GM18520 (cell line): ENCODE measurements at regions not wholly inside any gene's neighbourhood (a gene's known extent, or its start where the extent isn't known, plus 50 kb on each side); places are given as distances from the start of the nearest gene placed in this dataset.

Experiments
- ATAC-seq: cut with Tn5 transposase; IDR thresholded peaks from one replicate; pipeline ENCODE4 v1.9.1; 2021; ENCODE audit not compliant: unreplicated experiment

DNA sequence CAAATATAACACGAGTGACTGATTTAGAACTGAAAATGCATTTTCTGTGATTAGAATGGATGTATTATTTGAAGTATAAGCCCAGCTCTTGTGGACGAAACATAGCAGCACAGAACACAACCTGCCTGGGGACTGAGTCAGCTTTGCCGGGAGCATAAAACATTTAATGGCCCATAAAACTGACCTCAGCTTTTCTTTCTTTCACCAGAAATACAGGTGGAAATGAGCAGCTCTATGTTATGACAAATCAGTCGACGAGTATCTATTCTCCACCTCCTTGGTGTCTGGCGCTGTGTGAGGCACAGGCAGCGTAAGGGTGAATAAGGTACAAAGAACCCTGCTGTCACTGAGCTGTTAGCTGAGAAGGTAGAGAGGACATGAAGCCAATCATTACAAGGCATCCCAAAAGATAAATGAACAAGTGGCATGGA is 471.6 kb upstream of the AKR1E2 start:
- ATAC-seq: no peak

DNA sequence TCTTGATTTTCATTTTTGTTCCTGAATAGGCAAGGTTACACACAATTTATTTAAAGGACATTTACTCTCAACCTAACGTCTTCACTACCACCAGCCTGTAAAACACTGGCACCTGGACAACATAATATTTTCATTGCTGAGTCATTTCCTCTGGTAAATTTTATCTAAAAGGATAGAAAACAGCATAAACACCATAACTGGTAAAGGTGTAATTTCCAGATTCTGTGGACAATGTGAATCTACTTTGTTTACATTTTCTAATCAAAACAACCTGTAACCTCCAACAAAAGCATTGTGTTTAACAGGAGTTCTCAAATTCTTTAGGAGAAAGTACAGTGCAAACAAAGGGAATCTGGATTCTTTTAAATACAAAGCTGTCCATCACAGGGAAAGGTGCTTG is 472.0 kb upstream of the AKR1E2 start:
- no peak for ATAC-seq

DNA sequence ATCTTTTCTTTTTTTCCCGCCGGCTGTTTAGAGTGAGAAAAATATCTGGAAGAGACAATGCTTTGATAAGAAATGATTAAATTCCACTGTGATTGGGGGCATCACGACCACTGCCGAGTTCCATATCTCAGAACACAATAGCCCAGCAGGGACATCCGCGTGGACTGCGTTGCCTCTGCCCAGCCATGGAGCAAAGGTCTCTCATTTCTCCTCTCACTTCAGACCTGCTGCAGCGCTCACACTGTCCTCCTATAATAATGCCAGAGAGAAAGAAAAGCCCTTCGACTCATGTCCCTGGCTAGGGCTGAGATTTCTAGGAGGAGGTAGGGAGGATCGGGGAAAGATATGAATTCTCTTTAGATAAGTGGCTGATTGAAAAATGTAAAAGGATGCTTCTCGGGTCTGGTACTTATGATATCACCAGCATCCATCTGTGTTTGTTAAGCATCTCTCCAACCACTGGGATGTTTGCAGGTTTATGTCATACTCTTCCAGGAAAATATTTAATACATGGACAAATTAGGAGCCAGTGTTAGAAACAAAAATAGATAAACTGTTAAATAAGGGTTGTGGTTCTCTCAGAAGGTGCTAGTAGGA is 472.9 kb upstream of the AKR1E2 start:
- no peak for ATAC-seq

DNA sequence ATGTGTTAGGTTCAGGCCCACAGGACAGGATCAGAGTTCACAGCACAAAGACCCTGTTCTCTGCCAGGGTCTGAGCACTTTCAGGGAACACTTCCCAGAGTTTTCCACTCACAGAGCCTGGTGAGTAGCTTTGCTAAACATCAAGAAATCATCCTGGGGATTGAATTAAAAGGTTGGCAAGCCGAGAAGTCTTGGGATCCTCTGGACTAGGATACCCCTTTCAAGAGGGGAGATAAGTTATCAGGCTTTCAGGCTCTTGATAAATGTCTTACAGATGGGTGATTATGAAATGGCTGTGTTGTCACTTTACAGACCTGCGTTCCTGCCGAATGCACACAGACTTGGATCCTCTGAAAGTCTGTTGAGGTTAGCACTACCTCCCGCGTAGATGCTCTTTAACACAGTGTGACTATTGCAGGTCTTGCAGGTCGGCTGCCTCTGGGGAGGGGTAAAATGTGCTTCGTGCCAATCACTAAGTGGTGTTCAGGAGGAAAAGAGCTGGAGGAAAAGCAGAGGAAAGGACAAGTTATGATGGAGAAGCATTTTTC is 473.5 kb upstream of the AKR1E2 start:
- no peak for ATAC-seq

DNA sequence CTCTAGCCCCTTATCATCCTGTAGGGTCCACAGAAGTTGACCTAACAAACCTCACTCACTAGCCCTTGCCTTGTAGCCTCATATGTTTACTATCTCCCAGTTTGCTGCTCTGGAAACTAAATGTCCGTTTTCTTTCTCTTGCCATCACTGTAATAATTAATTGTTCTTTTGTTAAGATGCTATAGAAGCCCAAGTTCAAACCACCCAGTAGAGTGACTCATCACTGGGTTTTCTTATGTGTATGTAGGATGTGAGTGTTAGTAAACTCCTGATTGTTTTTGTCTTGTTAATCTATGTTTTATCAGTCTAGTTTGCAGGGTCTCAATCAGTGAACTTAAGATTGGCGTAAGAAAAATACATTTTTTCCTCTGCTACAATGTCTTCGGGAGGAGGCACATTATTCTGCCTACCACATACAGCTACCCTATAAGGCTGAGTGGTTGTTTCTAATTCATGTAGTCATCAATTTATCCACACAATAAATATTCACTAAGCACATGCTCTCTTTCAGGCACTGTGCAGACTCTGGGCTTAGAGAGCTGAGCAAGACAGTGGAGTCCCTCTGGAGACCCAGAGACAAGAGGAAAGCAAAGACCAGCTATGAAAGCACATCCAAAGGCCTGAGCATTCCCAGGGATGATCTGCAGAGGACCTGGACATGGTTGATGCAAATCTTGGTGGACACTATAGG is 474.1 kb upstream of the AKR1E2 start:
- ATAC-seq: no peak

DNA sequence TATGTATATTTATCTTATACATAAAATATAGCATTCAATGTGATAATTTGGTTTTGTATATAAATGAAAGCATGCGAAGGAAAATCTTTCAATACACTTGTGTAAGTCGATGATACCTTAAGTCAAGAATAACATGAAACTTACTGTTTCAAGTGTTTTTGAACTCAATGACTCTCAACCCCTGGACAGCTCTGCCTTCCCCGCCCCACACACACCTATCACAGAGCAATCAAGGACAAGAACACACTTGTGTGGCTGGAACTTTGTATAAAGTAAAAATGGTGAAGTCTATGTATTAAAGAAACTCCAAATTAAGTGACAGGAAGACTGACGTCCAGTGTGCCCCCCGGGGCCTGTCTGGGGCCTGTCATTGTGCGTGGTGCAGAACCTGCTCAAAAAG is 478.6 kb upstream of the AKR1E2 start:
- no peak for ATAC-seq

DNA sequence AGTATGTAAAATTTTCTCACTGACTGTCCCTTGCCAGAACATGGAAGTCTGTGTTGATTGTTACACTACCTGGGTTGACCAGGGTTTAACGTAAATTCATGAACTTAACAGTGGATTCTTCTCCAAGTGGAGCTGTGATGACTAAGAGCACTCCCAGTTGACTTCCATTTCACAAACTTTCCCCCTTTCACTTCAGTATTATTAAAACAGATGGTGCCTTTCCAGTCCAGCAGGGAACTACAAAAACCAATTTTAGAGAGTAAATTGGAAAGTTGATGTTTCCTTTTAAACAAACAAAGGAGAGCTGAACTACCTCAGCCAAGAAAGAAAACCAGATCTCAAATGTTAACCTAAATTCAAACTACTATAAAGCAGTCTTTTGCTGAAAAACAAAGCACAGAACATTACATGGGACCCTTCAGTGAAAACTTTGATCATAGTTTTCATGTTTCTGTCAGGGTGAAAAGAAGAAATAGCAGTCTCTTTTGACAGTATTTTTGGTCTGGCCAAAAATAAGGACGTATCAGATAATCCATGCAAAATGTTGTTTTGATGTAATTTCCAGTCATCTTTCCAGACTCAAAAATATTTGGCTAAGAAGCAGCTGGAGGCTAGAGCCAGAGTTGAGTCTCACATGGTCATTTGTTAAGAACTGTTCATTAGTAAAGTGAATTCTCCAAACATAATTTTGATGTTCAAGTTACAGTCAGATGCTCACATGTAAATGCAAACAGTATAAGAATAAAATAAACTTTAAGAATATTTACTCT is 479.9 kb upstream of the AKR1E2 start:
- no peak for ATAC-seq

DNA sequence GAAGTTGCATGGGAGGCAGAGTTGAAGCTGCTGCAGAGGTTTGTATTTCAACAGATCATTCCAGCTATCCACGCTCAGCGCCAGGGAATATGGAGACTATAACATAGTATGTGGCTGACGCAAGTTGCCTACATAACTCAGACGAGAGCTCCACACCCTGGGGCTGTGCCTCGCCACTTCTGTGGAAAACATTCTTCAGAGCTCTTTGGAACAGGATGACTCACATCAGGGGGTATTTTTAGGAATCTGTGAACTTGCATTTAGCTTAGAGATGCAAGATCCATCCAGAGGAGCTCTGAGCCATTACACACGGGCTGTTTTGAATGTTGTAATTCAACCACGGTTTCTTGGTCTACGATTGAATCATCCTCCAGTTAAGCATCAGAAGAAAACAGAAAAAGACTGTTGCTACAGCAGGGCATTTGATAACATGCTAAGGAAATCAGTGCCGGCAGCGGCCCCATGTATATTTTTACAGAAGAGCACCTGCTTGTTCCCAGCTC is 481.5 kb upstream of the AKR1E2 start:
- ATAC-seq: no peak

DNA sequence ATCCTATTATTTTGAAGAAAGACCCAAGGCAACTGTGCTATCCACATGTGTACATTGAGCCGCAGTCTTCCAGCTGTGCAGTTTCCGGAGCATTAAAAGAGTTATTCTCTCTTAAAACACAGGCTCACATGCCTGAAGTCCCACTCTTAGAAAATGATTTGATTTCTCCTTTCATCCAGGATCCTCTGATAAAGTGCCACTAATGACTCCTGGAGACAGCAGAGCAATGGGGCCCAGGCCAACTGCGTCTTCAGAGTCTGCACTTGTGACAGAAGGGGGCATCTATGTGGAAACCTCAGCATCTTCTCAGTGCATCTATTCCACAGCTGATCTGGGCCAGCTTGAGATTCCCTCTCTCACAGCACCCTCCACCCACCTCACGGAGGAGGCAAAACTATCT is 482.1 kb upstream of the AKR1E2 start:
- no peak for ATAC-seq

DNA sequence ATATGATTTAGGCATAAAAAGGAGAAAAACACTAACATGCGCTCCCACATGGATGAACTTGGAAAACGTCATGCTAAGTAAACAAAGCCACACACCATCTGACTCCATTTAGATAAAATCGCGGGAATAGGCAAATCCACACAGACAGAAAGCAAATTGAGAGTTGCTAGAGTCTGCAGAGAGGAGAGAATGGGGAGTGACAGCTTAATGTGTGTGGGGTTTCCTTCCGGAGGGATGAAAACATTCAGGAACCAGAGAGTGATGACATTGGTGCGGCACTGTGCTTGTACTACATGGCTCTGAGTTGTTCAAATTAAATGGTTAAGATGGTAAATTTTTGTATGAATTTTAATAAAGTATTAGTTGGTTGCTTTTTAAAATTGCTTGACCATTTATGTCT is 482.9 kb upstream of the AKR1E2 start:
- no peak for ATAC-seq

DNA sequence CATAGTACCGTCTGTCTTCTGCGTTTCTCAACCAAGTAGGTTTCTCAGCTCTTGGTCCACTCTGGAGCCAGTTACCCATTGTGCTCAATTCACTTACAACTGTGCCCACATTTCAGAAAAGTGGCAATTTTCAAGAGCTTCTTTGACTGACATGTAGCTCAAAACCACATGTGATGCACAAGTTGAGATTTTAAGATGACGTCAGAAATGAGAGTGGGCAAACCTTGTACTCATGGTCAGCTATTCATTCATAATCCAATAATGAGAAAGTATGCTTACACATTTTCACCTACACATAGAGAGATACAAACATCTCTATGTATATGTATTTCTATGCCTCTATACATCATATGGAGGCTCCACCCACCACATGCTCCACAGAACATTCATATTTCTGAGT is 487.2 kb upstream of the AKR1E2 start:
- ATAC-seq: no peak

DNA sequence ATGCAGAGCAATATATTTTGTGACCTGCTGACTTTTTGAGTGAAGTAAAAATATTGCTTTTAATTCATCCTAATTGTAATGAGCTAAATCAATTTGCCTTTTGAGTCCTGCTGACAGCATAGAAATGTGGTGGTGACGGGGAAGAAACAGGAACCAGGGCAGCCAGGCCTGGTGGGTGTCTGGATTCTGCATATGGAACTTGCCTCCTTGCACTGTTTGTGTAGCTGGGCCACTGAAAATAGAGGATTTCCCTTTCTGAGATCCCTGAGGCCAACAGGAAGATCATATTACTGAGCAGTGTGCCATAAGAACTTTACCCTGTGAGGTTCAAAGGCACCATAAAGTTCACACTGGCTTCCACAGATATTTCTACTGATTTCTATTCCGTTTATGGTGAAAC is 488.4 kb upstream of the AKR1E2 start:
- ATAC-seq: no peak

DNA sequence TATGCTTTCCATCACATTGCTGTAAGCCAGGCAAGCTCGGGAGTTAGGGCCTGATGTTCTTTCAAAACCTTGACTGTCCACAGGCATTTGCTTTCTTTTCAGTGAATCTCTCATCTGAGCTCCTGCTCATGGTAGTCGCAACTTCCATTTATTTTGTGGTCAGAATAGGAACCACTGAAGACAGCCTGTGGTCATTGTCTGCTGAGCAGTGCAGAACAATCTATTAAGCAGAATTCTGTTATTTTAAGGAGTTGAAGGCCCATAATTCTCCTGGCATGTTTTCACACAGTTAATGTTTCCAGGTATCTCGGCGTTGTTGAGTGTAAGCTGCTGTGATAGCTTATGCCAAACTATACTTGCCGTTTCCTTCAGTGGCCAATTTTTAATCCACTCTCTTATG is 491.1 kb upstream of the AKR1E2 start:
- ATAC-seq: no peak

DNA sequence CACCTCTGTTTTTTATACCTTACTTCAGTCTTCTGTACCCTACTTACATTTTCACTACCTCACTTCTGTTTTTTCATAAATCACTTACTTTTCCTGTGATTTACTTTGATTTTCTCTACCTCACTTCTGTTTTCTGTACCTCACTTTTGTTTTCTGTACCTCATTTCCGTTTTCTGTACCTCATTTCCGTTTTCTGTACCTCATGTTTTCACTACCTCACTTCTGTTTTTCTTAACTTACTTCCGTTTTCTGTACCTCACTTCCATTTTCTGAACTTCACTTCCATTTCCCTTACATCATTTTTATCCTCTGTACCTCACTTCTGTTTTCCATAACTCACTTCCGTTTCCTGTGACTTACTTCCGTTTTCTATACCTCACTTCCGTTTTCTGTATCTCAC is 492.0 kb upstream of the AKR1E2 start:
- no peak for ATAC-seq

DNA sequence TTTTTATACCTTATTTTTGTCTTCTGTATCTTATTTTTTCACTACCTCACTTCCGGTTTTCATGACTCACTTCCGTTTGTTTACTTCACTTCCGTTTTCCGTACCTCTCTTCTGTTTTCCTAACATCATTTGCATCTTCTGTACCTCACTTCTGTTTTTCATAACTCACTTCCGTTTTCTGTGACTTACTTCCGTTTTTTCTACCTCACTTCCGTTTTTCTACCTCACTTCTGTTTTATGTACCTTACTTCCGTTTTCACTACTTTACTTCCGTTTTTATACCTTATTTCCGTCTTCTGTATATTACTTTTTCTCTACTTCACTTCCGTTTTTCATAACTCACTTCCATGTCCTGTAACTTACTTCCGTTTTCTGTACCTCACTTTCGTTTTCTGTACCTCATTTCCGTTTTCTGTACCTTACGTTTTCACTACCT is 492.5 kb upstream of the AKR1E2 start:
- no peak for ATAC-seq

DNA sequence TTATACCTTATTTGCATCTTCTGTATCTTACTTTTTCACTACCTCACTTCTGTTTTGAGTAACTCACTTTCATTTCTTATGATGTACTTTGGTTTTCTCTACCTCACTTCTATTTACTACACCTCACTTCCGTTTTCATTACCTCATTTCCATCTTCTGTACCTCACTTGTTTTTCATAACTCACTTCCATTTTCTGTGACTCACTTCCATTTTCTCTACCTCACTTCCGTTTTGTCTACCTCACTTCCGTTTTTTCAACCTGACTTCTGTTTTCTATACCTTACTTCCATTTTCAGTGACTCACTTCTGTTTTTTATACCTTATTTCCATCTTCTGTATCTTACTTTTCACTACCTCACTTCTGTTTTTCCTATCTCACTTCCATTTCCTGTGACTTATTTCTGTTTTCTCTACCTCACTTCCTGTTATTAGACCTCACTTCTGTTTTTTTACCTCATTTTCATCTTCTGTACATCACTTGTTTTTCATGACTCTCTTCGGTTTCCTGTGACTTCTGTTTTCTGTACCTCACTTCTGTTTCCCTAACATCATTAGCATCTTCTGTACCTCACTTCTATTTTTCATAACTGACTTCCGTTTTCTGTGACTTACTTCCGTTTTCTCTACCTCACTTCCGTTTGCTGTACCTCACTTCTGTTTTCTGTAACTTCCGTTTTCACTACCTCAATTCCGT is 493.1 kb upstream of the AKR1E2 start:
- no peak for ATAC-seq

DNA sequence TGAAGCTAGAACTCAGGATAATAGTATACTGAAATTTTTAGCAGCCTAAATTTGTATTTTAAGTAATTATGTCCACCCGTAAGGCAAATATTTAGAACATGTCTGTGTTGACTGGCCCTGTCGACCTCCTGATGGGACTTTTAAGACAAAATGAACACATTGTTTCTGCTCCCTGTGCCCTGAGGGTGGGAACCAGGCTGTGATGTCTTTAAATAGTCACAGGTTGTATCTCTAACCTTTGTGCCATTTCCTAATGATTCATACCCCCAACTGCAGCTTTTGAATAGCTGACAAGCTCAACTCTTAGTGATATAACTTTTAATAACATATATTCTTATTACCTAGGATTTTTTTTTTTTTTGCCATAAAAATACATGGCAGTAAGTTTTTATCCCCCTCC is 494.9 kb upstream of the AKR1E2 start:
- no peak for ATAC-seq

DNA sequence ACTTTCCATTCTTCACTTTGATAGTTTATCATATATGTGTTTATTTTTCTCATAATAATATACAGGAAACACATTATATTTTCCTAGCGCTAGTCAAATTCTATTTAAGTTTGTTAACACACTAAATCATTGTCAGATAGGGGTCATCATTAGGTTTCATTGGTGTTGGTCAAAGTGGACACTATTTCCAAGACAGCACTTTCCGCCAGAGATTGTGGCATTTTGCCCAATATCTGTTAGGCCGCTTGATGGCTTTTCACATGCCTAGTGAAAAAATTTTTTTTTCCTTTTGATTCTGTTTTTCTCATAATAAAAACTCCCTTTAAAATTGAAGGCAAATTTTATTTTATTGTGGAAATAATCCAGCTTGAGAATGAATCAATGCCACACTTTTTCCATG is 495.4 kb upstream of the AKR1E2 start:
- no peak for ATAC-seq

DNA sequence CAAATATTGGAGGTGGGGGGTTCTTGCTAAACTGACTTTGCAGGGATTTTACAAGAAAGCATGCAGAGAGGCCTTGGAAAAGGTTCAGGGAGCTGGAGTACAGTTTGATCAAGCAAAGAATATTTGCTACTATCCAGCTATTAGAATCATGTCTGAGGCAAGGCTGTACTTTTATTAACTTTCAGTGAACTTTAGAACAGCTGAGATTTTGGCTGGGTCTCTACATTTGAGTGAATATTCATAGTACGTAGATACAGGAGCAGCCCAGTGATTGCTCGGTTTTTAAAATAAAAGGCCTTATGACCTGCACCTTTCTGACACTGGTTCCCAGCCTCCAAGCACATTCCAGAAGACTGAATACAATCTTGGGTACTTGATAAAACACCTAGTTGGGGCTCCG is 496.8 kb upstream of the AKR1E2 start:
- ATAC-seq: no peak

DNA sequence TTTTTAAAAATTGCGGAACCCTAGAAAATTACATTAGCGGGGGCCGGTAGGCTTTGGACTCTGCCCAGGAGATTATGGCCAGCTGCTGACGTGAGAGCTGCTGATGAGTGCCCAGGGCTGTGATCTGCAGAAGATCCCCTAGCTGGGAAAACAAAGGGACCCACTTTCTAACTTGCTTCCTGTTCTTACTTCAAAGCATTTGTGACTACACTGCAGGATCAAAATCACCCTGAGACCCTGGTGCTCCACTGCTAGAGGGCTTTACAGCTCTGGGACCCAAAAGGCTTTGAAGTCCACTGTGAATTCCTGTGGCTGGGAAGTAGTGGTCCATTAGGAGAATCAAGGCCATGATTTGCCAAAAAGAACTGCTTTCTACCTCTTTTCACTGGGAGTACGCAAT is 499.4 kb upstream of the AKR1E2 start:
- no peak for ATAC-seq

DNA sequence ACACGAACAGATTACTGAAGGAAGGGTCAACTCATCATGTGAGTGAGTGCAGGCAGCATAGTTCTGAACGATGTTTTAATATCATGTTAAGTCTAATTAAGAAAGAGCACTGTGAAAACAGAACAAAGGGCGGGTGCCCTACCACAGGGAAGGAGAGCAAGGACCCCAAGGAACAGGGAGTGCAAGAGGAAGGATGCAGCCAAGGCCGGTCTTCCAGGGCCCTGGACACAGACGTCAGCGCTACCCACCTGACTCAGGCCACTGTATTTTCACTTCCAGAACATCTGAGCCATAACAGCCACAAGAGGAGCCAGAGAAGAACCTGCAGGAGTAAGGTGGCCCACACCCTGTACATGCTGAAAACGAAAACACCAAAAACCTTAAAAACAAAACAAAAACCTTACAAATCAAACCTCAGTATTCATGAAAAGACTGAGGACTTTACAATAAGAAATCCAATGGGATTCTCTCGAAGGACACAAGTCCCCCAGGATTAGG is 506.1 kb upstream of the AKR1E2 start:
- ATAC-seq: no peak
